ENCODE measurements at regions not wholly inside any gene's neighbourhood (a gene's known extent, or its start where the extent isn't known, plus 50 kb on each side); places are given as distances from the start of the nearest gene placed in this dataset.

- Histone ChIP-seq H3K27me3 (no peaks in the 10 kb centered on the region), H3K36me3 (no peaks in the 10 kb centered on the region), H3K4me3 (no peak overlapping the region), H3K4me1 (no peaks in the 10 kb centered on the region), H3K9me3 (no peaks in the 10 kb centered on the region), H3K27ac (peak overlapping the region in 1 of 2 donors; percentile 53)
- intact Hi-C loops (cut with DNase I; ENCODE audit: low total_unique reads) = no loop called here
- TF ChIP-seq POLR2A (IDR thresholded peaks at IDR 0.05) = no peak
- TF ChIP-seq, protein P1, sequence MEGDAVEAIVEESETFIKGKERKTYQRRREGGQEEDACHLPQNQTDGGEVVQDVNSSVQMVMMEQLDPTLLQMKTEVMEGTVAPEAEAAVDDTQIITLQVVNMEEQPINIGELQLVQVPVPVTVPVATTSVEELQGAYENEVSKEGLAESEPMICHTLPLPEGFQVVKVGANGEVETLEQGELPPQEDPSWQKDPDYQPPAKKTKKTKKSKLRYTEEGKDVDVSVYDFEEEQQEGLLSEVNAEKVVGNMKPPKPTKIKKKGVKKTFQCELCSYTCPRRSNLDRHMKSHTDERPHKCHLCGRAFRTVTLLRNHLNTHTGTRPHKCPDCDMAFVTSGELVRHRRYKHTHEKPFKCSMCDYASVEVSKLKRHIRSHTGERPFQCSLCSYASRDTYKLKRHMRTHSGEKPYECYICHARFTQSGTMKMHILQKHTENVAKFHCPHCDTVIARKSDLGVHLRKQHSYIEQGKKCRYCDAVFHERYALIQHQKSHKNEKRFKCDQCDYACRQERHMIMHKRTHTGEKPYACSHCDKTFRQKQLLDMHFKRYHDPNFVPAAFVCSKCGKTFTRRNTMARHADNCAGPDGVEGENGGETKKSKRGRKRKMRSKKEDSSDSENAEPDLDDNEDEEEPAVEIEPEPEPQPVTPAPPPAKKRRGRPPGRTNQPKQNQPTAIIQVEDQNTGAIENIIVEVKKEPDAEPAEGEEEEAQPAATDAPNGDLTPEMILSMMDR (IDR thresholded peaks at IDR 0.05) = no peak
- DNase-seq = peak; percentile 34 to 38
These were observed 373.6 kb downstream of the MID1IP1 start for GRCh38 chrX:39174772-39175417.

GRCh38 chrX:39175418-39176057, 374.3 kb downstream of the MID1IP1 start:
- peak overlapping the region in 1 of 2 donors; percentile 53 for H3K27ac ChIP-seq
- H3K36me3 ChIP-seq = no peaks in the 10 kb centered on the region
- no peaks in the 10 kb centered on the region for H3K27me3 ChIP-seq
- no peaks in the 10 kb centered on the region for H3K4me1 ChIP-seq
- no peak overlapping the region for H3K4me3 ChIP-seq
- intact Hi-C loops (cut with DNase I; ENCODE audit: low total_unique reads) = no loop called here
- H3K9me3 ChIP-seq = no peaks in the 10 kb centered on the region
- TF ChIP-seq, protein P1 (IDR thresholded peaks at IDR 0.05) = no peak
- TF ChIP-seq POLR2A (IDR thresholded peaks at IDR 0.05) = no peak
- no peak for DNase-seq

DNA sequence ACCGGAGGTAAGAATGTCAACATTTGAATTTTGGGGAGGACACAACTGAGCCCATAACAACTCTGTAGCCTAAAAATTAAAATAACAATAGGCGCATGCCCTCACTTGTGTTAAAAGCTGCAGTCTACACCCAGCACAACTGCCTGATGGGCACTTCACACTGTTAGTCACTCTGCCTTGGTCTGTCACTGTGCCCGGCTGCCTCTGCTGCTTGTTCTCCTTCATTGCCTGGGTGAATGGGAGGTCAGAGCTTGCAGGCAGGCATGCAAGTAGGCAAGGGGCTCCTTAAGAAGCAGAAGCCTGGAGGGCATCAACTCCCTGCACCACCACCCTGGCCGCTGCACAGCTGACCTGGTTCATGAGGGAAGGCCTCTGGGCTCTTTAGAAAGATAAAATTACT, 374.8 kb downstream of the MID1IP1 start:
- no peak for DNase-seq
- Histone ChIP-seq H3K9me3 (no peaks in the 10 kb centered on the region), H3K4me1 (no peaks in the 10 kb centered on the region), H3K27ac (no peak overlapping the region), H3K27me3 (no peaks in the 10 kb centered on the region), H3K36me3 (no peaks in the 10 kb centered on the region), H3K4me3 (no peak overlapping the region)
- intact Hi-C loops (cut with DNase I; ENCODE audit: low total_unique reads) = no loop called here
- no peak for TF ChIP-seq POLR2A (IDR thresholded peaks at IDR 0.05)
- TF ChIP-seq, protein P1 (IDR thresholded peaks at IDR 0.05) = no peak

DNA sequence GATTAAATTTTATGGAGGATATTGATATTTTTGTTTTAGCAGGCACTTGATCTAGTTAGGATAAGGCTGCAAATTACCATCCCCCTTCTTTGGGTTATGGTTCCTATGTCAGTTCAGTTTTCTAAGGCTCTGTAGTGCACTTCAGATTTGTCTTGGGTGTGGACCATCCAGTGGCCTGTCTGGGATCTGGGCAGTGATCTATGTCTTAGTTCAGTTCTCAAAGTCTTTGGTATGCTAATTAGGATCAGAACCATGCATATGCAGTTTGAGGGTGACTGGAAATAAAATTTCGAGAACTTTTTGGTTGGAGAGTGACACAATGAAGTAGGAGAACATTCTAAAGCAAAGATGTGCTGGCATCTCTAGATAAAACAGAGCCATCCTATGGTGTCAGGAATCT, 388.2 kb downstream of the MID1IP1 start:
- Histone ChIP-seq H3K9me3 (no peaks in the 10 kb centered on the region), H3K36me3 (no peaks in the 10 kb centered on the region), H3K4me1 (no peaks in the 10 kb centered on the region), H3K27me3 (peaks cover 0 to 8% of the 10 kb centered on the region in 2 donors), H3K27ac (no peak overlapping the region), H3K4me3 (no peak overlapping the region)
- intact Hi-C loops (cut with DNase I; ENCODE audit: low total_unique reads) = no loop called here
- TF ChIP-seq, protein P1 (IDR thresholded peaks at IDR 0.05) = no peak
- TF ChIP-seq POLR2A (IDR thresholded peaks at IDR 0.05) = no peak
- DNase-seq = no peak

DNA sequence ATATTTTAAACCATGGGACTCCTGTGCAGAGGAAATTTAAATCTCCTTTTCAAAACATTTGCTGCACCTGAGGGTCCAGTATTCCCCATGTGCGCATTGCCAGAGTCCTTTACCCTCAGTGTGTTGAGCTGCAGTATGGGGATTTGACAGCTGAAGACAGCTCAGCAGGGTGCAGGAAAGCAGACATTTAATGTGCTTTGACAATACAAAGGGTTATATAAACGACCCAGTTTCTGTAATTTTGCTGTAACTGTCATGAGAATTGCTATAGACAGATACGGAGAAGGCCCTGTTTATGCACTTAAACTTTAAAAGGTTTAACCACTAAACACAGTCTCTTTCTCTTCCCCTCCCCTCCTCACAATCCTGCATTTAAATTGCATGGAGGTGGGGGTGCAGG, 393.4 kb downstream of the MID1IP1 start:
- Histone ChIP-seq H3K27ac (no peak overlapping the region), H3K27me3 (no peaks in the 10 kb centered on the region), H3K36me3 (no peaks in the 10 kb centered on the region), H3K9me3 (no peaks in the 10 kb centered on the region), H3K4me3 (no peak overlapping the region), H3K4me1 (no peaks in the 10 kb centered on the region)
- DNase-seq = no peak
- no peak for TF ChIP-seq POLR2A (IDR thresholded peaks at IDR 0.05)
- intact Hi-C loops (cut with DNase I; ENCODE audit: low total_unique reads) = no loop called here

Measured in uterus (tissue), 3 donors.